Liver (tissue), 8 donors: ENCODE measurements at regions not wholly inside any gene's neighbourhood (a gene's known extent, or its start where the extent isn't known, plus 50 kb on each side); places are given as distances from the start of the nearest gene placed in this dataset.

Source experiments
- DNase-seq: peaks from one replicate; pipeline ENCODE4 v3.0.0-alpha.2; 2017; ENCODE audit warnings: low spot score
- H3K27ac ChIP-seq, 2 donors: one replicate each; pipeline ENCODE4 v1.7.0; 2013; ENCODE audit warnings: inconsistent platforms in 2 of 2, low read length in 2 of 2, control low read depth in 1 of 2, low read depth in 1 of 2, mild to moderate bottlenecking in 1 of 2
- H3K27me3 ChIP-seq, 4 donors: one replicate each; pipeline versions ENCODE4 v1.6.1 to v1.7.0; 2013; ENCODE audit warnings: low read length in 3 of 4, inconsistent platforms in 1 of 4, mild to moderate bottlenecking in 1 of 4, moderate library complexity in 1 of 4; ENCODE audit not compliant: control insufficient read depth in 4 of 4, insufficient read depth in 4 of 4
- H3K36me3 ChIP-seq, 4 donors: one replicate each; pipeline versions ENCODE4 v1.6.1 to v1.7.0; 2013; ENCODE audit warnings: low read length in 3 of 4, mild to moderate bottlenecking in 3 of 4, low read depth in 1 of 4, moderate library complexity in 1 of 4; ENCODE audit not compliant: control insufficient read depth in 4 of 4, insufficient read depth in 3 of 4
- H3K4me1 ChIP-seq, 4 donors: one replicate each; pipeline versions ENCODE4 v1.6.1 to v1.7.0; 2013; ENCODE audit warnings: low read length in 3 of 4, mild to moderate bottlenecking in 3 of 4, moderate library complexity in 1 of 4; ENCODE audit not compliant: control insufficient read depth in 4 of 4, insufficient read depth in 4 of 4
- H3K4me3 ChIP-seq, 3 donors: one replicate each; pipeline versions ENCODE4 v1.6.1 to v1.7.0; 2013; ENCODE audit warnings: low read length in 3 of 3, control low read depth in 1 of 3, low read depth in 1 of 3, mild to moderate bottlenecking in 1 of 3
- H3K9ac ChIP-seq, 2 donors: one replicate each; pipeline ENCODE4 v1.7.0; 2013; ENCODE audit warnings: low read length in 2 of 2, mild to moderate bottlenecking in 2 of 2, moderate library complexity in 2 of 2, control low read depth in 1 of 2, low read depth in 1 of 2
- H3K9me3 ChIP-seq, 4 donors: one replicate each; pipeline versions ENCODE4 v1.6.1 to v1.7.0; 2013; ENCODE audit warnings: low read length in 3 of 4; ENCODE audit not compliant: control insufficient read depth in 4 of 4
- EGR1 ChIP-seq, 2 donors: IDR thresholded peaks; 2 replicates each; pipeline ENCODE4 v1.6.1; 2016 to 2018; ENCODE audit warnings: antibody characterized with exemption in 2 of 2, low read depth in 2 of 2
- FOXA1 ChIP-seq: IDR thresholded peaks from 2 replicates; pipeline ENCODE4 v1.6.1; 2016; ENCODE audit warnings: antibody characterized with exemption
- GABPA ChIP-seq, 2 donors: IDR thresholded peaks in 1 of 2; conservative IDR thresholded peaks in 1 of 2; 2 replicates each; pipeline ENCODE4 v1.6.1; 2016; ENCODE audit warnings: antibody characterized with exemption in 2 of 2, mild to moderate bottlenecking in 1 of 2, moderate library complexity in 1 of 2
- HNF4A ChIP-seq, 2 donors: conservative IDR thresholded peaks; 2 replicates each; pipeline ENCODE4 v1.6.1; 2016; ENCODE audit warnings: antibody characterized with exemption in 2 of 2, mild to moderate bottlenecking in 2 of 2
- HNF4G ChIP-seq: IDR thresholded peaks from 2 replicates; pipeline ENCODE4 v1.6.1; 2016; ENCODE audit warnings: antibody characterized with exemption
- JUND ChIP-seq, 2 donors: IDR thresholded peaks; 2 replicates each; pipeline ENCODE4 v1.6.1; 2016; ENCODE audit warnings: antibody characterized with exemption in 2 of 2
- NR2F2 ChIP-seq: IDR thresholded peaks from 2 replicates; pipeline ENCODE4 v1.6.1; 2016; ENCODE audit warnings: antibody characterized with exemption
- RAD21 ChIP-seq, 2 donors: IDR thresholded peaks; 2 replicates each; pipeline ENCODE4 v1.6.1; 2016; ENCODE audit warnings: antibody characterized with exemption in 2 of 2, mild to moderate bottlenecking in 2 of 2
- RXRA ChIP-seq, 2 donors: IDR thresholded peaks; 2 replicates each; pipeline ENCODE4 v1.6.1; 2017 to 2018; ENCODE audit warnings: antibody characterized with exemption in 2 of 2, mild to moderate bottlenecking in 1 of 2
- SP1 ChIP-seq: IDR thresholded peaks from 2 replicates; pipeline ENCODE4 v1.6.1; 2018; ENCODE audit warnings: antibody characterized with exemption, mild to moderate bottlenecking
- TAF1 ChIP-seq: conservative IDR thresholded peaks from 2 replicates; pipeline ENCODE4 v1.6.1; 2016; ENCODE audit warnings: antibody characterized with exemption, mild to moderate bottlenecking
- YY1 ChIP-seq: IDR thresholded peaks from 2 replicates; pipeline ENCODE4 v1.6.1; 2016; ENCODE audit warnings: antibody characterized with exemption, mild to moderate bottlenecking
- WGBS: extraction: QIAGEN DNeasy Blood & Tissue Kit; methylation state at CpG from one replicate; pipeline ENCODE4 v1.1.7; 2013; 5-methylcytosine and 5-hydroxymethylcytosine counted together
- TF ChIP-seq, protein P1 (sequence below): fragments of 150-350 bp; IDR thresholded peaks from 2 replicates; pipeline ENCODE4 v1.5.1; 2017; ENCODE audit warnings: improper control_type of control experiment, low read depth, low read length; ENCODE audit not compliant: missing input control
- TF ChIP-seq, protein P2 (sequence below): IDR thresholded peaks from 2 replicates; pipeline ENCODE4 v1.6.1; 2016; ENCODE audit warnings: antibody characterized with exemption
- donor health status: healthy.
- donor health status: healthy.
- donor health status: healthy.
- donor health status: healthy.
- donor health status: healthy.

DNA sequence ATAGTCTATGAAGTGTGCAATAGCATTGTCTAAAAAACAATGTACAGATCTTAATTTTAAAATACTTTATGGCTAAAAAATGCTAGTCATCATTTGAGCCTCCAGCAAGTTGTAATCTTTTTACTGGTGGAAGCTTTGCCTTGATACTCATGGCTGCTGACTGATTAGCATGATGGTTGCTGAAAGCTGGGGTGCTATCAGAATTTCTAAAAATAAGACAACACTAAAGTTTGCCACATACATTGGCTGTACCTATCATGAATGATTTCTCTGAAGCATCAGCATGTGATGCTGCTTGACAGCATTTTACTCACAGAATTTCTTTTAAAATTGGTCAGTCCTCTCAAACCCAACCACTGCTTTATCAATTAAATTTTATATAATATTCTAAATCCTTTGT, 101.5 kb upstream of the TMEM168 start:
- Histone ChIP-seq H3K9ac (no peak overlapping the region), H3K4me1 (no peaks in the 10 kb centered on the region), H3K9me3 (no peaks in the 10 kb centered on the region), H3K27me3 (no peaks in the 10 kb centered on the region), H3K27ac (no peak overlapping the region), H3K4me3 (no peak overlapping the region), H3K36me3 (peaks cover 0 to 4% (median under 1%) of the 10 kb centered on the region in 4 donors)
- TF ChIP-seq JUND (IDR thresholded peaks at IDR 0.05) (no peak), SP1 (no peak)
- TF ChIP-seq, protein P1, sequence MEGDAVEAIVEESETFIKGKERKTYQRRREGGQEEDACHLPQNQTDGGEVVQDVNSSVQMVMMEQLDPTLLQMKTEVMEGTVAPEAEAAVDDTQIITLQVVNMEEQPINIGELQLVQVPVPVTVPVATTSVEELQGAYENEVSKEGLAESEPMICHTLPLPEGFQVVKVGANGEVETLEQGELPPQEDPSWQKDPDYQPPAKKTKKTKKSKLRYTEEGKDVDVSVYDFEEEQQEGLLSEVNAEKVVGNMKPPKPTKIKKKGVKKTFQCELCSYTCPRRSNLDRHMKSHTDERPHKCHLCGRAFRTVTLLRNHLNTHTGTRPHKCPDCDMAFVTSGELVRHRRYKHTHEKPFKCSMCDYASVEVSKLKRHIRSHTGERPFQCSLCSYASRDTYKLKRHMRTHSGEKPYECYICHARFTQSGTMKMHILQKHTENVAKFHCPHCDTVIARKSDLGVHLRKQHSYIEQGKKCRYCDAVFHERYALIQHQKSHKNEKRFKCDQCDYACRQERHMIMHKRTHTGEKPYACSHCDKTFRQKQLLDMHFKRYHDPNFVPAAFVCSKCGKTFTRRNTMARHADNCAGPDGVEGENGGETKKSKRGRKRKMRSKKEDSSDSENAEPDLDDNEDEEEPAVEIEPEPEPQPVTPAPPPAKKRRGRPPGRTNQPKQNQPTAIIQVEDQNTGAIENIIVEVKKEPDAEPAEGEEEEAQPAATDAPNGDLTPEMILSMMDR = no peak
- DNase-seq = no peak

- DNase-seq = no peak
- no peaks in the 10 kb centered on the region for H3K27me3 ChIP-seq
- 92% methylated on average over 6 of the region's 6 CpGs for WGBS
- TF ChIP-seq, protein P2, sequence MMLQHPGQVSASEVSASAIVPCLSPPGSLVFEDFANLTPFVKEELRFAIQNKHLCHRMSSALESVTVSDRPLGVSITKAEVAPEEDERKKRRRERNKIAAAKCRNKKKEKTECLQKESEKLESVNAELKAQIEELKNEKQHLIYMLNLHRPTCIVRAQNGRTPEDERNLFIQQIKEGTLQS = no peak
- TF ChIP-seq YY1 (no peak), TAF1 (no peak), EGR1 (IDR thresholded peaks at IDR 0.05; ENCODE audit: low read depth in 2 of 2) (no peak), GABPA (IDR thresholded peaks at IDR 0.05 in 1 of 2, conservative IDR thresholded peaks at IDR 0.05 in 1 of 2) (no peak), HNF4G (no peak), RXRA (IDR thresholded peaks at IDR 0.05) (no peak), JUND (IDR thresholded peaks at IDR 0.05) (no peak), NR2F2 (no peak)
- H3K9me3 ChIP-seq = no peaks in the 10 kb centered on the region
- no peaks in the 10 kb centered on the region for H3K4me1 ChIP-seq
- H3K9ac ChIP-seq = no peak overlapping the region
- H3K27ac ChIP-seq = no peak overlapping the region
- peaks cover 0 to 4% (median under 1%) of the 10 kb centered on the region in 4 donors for H3K36me3 ChIP-seq
- no peak overlapping the region for H3K4me3 ChIP-seq
These were observed 99.7 kb upstream of the TMEM168 start for GRCh38 chr7:112889834-112890438.

DNA sequence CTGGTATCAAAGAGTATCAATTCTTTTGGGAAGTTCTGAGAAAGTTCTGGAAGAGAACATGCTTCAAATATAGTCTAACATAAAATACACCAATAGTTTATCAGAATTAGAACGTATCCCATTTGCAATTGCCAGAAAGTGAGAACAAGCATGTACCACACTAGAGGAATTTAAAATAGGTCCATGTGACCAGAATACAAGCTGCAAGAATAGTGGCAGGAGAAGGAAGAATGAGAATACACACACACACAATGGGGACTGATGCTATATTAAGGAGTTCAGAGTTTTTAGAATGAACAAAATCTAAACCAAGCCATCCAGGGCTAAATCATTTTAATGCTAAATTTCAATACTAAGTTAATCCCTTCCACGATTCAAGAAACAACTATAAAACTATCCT, 99.1 kb upstream of the TMEM168 start:
- TF ChIP-seq HNF4A (conservative IDR thresholded peaks at IDR 0.05) (no peak), TAF1 (no peak), YY1 (no peak), FOXA1 (no peak), JUND (IDR thresholded peaks at IDR 0.05) (no peak), RAD21 (IDR thresholded peaks at IDR 0.05) (no peak)
- TF ChIP-seq, protein P1 = no peak
- Histone ChIP-seq H3K27ac (no peak overlapping the region), H3K27me3 (no peaks in the 10 kb centered on the region), H3K4me3 (no peak overlapping the region), H3K9me3 (no peaks in the 10 kb centered on the region), H3K4me1 (no peaks in the 10 kb centered on the region), H3K36me3 (peaks cover 0 to 4% (median under 1%) of the 10 kb centered on the region in 4 donors), H3K9ac (no peak overlapping the region)
- no peak for DNase-seq
- WGBS = 94% methylated on average over 2 of the region's 2 CpGs
